ENCODE measurements at regions not wholly inside any gene's neighbourhood (a gene's known extent, or its start where the extent isn't known, plus 50 kb on each side); places are given as distances from the start of the nearest gene placed in this dataset.
"Not testable (repeated sequence)": the region's sequence is repeated elsewhere in the genome, so short reads cannot be mapped to it uniquely, and the experiment has no call there.

GRCh38 chr3:106908181-106908938 is 468.9 kb upstream of the CCDC54 start:
- DNase-seq (ENCODE audit: low spot score) (no peak), ATAC-seq (no peak)

- ATAC-seq, result no peak
- DNase-seq (ENCODE audit: low spot score), result no peak
These were observed 464.0 kb upstream of the CCDC54 start for GRCh38 chr3:106913111-106913698.

- no peak for ATAC-seq
- no peak for DNase-seq (ENCODE audit: low spot score)
These were observed 463.3 kb upstream of the CCDC54 start for GRCh38 chr3:106913966-106914365.

GRCh38 chr3:106920609-106921008 is 456.6 kb upstream of the CCDC54 start:
- DNase-seq (ENCODE audit: low spot score), result no peak
- no peak for ATAC-seq

- ATAC-seq, result no peak
- no peak for DNase-seq (ENCODE audit: low spot score)
These were observed 448.2 kb upstream of the CCDC54 start for GRCh38 chr3:106929081-106929480.

GRCh38 chr3:106930086-106930485 is 447.2 kb upstream of the CCDC54 start:
- DNase-seq (ENCODE audit: low spot score) (no peak), ATAC-seq (no peak)

GRCh38 chr3:106931904-106932303 is 445.3 kb upstream of the CCDC54 start:
- ATAC-seq (no peak), DNase-seq (ENCODE audit: low spot score) (no peak)

- DNase-seq (ENCODE audit: low spot score) (no peak), ATAC-seq (no peak)
These were observed 440.9 kb upstream of the CCDC54 start for GRCh38 chr3:106936337-106936736.

- no peak for ATAC-seq
These were observed 435.2 kb upstream of the CCDC54 start for GRCh38 chr3:106942051-106942450.

GRCh38 chr3:106943071-106943470 is 434.2 kb upstream of the CCDC54 start:
- ATAC-seq (no peak), DNase-seq (ENCODE audit: low spot score) (no peak)

More at GRCh38 chr3:106942051-106942450, 435.2 kb upstream of the CCDC54 start:
- DNase-seq (ENCODE audit: low spot score), result no peak

- DNase-seq (ENCODE audit: low spot score), result no peak
- no peak for ATAC-seq
These were observed 431.8 kb upstream of the CCDC54 start for GRCh38 chr3:106945435-106945834.

GRCh38 chr3:106946866-106947265 is 430.4 kb upstream of the CCDC54 start:
- no peak for ATAC-seq
- DNase-seq (ENCODE audit: low spot score), result no peak

- DNase-seq (ENCODE audit: low spot score), result no peak
- ATAC-seq, result no peak
These were observed 420.2 kb upstream of the CCDC54 start for GRCh38 chr3:106957029-106957428.

- DNase-seq (ENCODE audit: low spot score), result no peak
- no peak for ATAC-seq
These were observed 414.2 kb upstream of the CCDC54 start for GRCh38 chr3:106962993-106963392.

- ATAC-seq (peak; percentile 66), DNase-seq (ENCODE audit: low spot score) (no peak)
These were observed 413.8 kb upstream of the CCDC54 start for GRCh38 chr3:106963442-106963841.

- ATAC-seq (no peak), DNase-seq (ENCODE audit: low spot score) (no peak)
These were observed 411.9 kb upstream of the CCDC54 start for GRCh38 chr3:106965307-106965706.

- DNase-seq (ENCODE audit: low spot score), result no peak
- ATAC-seq, result no peak
These were observed 407.6 kb upstream of the CCDC54 start for GRCh38 chr3:106969596-106969995.

GRCh38 chr3:106981392-106981791 is 395.8 kb upstream of the CCDC54 start:
- ATAC-seq, result no peak
- DNase-seq (ENCODE audit: low spot score), result no peak

GRCh38 chr3:106985721-106986120 is 391.5 kb upstream of the CCDC54 start:
- ATAC-seq, result no peak
- DNase-seq (ENCODE audit: low spot score), result no peak

- DNase-seq (ENCODE audit: low spot score); ATAC-seq: not testable (repeated sequence)
These were observed 378.2 kb upstream of the CCDC54 start for GRCh38 chr3:106998841-106999682.

- ATAC-seq (no peak), DNase-seq (ENCODE audit: low spot score) (no peak)
These were observed 375.6 kb upstream of the CCDC54 start for GRCh38 chr3:107001635-107002034.

- not testable (repeated sequence) for DNase-seq (ENCODE audit: low spot score); ATAC-seq
These were observed 371.9 kb upstream of the CCDC54 start for GRCh38 chr3:107005352-107005751.
